BLaER1 treated with 17β-estradiol and CSF1 and Interleukin-3, amounts not matched to agents 10 nM and 100 nM (cell line): ENCODE measurements at regions not wholly inside any gene's neighbourhood (a gene's known extent, or its start where the extent isn't known, plus 50 kb on each side); places are given as distances from the start of the nearest gene placed in this dataset.
A peak's percentile ranks its signal among the peaks of the same experiment; 100 is the strongest.

Experiments used
- H3K27ac ChIP-seq, 11 experiments: shearing (Covaris generic); formaldehyde crosslinking; 2 replicates each; pipeline ENCODE4 v1.8.1; 2022
- H3K27me3 ChIP-seq, 11 experiments: shearing (Covaris generic); formaldehyde crosslinking; 2 replicates each; pipeline ENCODE4 v1.8.1; 2022
- H3K36me3 ChIP-seq, 11 experiments: shearing (Covaris generic); formaldehyde crosslinking; 2 replicates each; pipeline ENCODE4 v1.8.1; 2022
- H3K4me1 ChIP-seq, 10 experiments: shearing (Covaris generic); formaldehyde crosslinking; 2 replicates each; pipeline ENCODE4 v1.8.1; 2022
- H3K4me2 ChIP-seq, 11 experiments: shearing (Covaris generic); formaldehyde crosslinking; 2 replicates each; pipeline ENCODE4 v1.8.1; 2022
- H3K4me3 ChIP-seq, 10 experiments: shearing (Covaris generic); formaldehyde crosslinking; 2 replicates each; pipeline ENCODE4 v1.8.1; 2022
- H3K9ac ChIP-seq, 11 experiments: shearing (Covaris generic); formaldehyde crosslinking; 2 replicates each; pipeline ENCODE4 v1.8.1; 2022
- H3K9me3 ChIP-seq, 11 experiments: shearing (Covaris generic); formaldehyde crosslinking; replicated peaks in 1 of 11; 2 replicates each; pipeline ENCODE4 v1.8.1; 2022
- H4K20me1 ChIP-seq, 11 experiments: shearing (Covaris generic); formaldehyde crosslinking; 2 replicates each; pipeline ENCODE4 v1.8.1; 2022
- Cebpa-rat ChIP-seq, 11 experiments: shearing (Covaris generic); IDR thresholded peaks; 2 replicates each; pipeline ENCODE4 v1.8.1; 2022

DNA sequence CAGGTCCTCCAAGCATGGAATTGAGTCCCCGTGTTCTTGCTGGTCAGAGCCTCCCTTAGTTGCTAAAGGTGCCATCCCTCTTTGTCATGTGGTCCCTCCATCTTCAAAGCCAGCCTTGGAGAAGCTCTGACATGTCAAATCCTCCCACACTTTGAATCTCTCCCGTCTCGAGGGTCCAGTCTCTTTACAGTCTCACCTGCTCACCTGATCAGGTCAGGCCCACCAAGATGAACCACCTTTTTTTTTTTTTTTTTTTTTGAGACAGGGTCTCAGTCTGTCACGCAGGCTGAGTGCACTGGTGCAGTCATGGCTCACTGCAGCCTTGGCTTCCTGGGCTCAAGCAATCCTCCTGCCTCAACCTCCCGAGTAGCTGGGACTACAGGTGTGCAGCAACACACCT, 100.3 kb upstream of the PRR5 start:
- Histone ChIP-seq H3K4me3 (no peak overlapping the region), H3K4me2 (peak overlapping the region in 1 of 11 experiments; percentile 84; a peak in 2 of 22 replicates), H3K9ac (no peak overlapping the region), H3K27ac (no peak overlapping the region), H3K4me1 (peaks cover 60 to 100% (median 83%) of the 10 kb centered on the region in 10 experiments), H3K36me3 (no peaks in the 10 kb centered on the region), H3K9me3 (no peaks in the 10 kb centered on the region), H4K20me1 (peaks cover 0 to 13% (median 0%) of the 10 kb centered on the region in 11 experiments; a peak in 5 of 22 replicates), H3K27me3 (peaks cover 0 to 36% (median 0%) of the 10 kb centered on the region in 11 experiments; a peak in 6 of 22 replicates)
- no peak for TF ChIP-seq Cebpa-rat (IDR thresholded peaks at IDR 0.05)

DNA sequence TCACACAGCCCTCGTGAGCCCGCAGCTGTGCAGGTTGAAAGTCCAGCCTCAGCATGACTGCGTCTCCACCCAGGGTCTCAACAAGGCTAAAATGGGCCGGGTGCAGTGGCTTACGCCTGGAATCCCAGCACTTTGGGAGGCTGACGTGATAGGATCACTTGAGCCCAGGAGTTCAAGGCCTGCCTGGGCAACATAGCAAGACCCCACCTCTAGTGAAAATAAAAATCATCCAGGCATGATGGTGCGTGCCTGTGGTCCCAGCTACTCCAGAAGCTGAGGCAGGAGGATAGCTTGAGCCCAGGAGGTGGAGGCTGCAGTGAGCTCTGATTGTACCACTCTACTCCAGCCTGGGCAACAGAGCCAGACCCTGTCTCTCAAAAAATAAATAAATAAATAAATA, 100.8 kb upstream of the PRR5 start:
- TF ChIP-seq Cebpa-rat (IDR thresholded peaks at IDR 0.05): no peak
- no peaks in the 10 kb centered on the region for H3K9me3 ChIP-seq
- H3K4me2 ChIP-seq: peak overlapping the region; percentile 64 to 88 (median 77)
- peaks cover 0 to 13% (median 0%) of the 10 kb centered on the region in 11 experiments; a peak in 5 of 22 replicates for H4K20me1 ChIP-seq
- no peaks in the 10 kb centered on the region for H3K36me3 ChIP-seq
- peaks cover 65 to 100% (median 85%) of the 10 kb centered on the region in 10 experiments for H3K4me1 ChIP-seq
- peak overlapping the region in 2 of 11 experiments; percentile 2 to 20; a peak in 1 of 22 replicates for H3K9ac ChIP-seq
- H3K27me3 ChIP-seq: peaks cover 0 to 41% (median 0%) of the 10 kb centered on the region in 11 experiments; a peak in 6 of 22 replicates
- H3K27ac ChIP-seq: no peak overlapping the region
- no peak overlapping the region for H3K4me3 ChIP-seq

DNA sequence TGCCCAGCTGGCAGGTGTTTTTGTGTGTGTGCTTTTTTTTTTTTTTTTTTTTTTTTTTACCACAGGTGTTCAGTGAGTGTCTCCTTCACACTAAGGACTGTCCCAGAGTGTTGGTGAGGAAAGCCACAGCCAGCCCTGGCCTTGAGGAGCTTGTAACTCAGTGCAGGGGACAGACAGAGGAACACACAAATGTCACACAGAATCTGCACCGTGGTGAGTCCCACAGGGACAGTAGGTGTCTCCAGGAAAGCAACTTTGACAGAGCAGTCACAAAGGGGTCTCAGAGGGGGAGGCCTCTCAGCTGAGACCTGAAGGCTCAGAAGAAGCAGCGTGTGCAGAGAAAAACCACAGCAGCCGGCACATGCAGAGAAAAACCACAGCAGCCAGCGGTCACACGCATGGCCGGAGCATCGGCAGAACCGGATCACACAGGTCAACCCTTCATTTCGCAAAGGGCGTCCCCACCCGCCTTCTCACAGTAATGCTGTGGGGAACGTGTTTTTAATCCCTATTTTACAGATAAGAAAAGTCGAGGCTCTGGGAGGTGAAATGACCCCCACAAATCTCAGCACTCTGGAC, 101.7 kb upstream of the PRR5 start:
- Histone ChIP-seq H3K9me3 (no peaks in the 10 kb centered on the region), H3K4me1 (peaks cover 65 to 100% (median 85%) of the 10 kb centered on the region in 10 experiments), H3K27me3 (peaks cover 0 to 48% (median 0%) of the 10 kb centered on the region in 11 experiments; a peak in 6 of 22 replicates), H3K4me3 (no peak overlapping the region), H3K9ac (peak overlapping the region in 2 of 11 experiments; percentile 2 to 20; a peak in 1 of 22 replicates), H4K20me1 (peaks cover 0 to 13% (median 0%) of the 10 kb centered on the region in 11 experiments; a peak in 5 of 22 replicates), H3K27ac (no peak overlapping the region), H3K4me2 (peak overlapping the region; percentile 64 to 88 (median 77)), H3K36me3 (no peaks in the 10 kb centered on the region)
- TF ChIP-seq Cebpa-rat (IDR thresholded peaks at IDR 0.05): no peak

DNA sequence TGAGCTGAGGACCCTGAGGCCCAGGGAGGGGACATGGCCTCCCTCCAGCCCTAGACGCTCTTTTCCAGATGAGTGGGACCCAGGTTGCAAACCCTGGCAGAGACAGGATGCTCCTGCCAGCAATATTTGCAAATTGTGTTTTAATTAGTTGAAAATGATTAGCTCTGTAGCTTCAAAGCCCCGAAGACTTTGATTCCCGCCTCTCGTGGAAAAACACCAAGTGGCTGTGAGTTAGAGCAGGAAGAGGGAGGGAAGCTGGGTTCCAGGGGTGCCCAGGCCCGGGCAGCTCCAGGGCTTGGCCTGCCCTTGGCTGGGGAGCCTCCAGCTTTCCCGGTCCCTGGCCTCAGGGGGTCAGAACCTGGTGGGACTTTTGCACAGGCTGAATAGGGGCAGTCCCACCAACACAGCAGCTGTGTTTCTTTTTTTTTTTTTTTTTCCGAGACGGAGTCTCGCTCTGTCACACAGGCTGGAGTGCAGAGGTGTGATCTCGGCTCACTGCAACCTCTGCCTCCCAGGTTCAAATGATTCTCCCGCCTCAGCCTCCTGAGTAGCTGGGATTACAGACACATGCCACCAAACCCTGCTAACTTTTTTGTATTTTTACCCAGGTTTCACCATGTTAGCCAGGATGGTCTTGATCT, 101.6 kb upstream of the RTL6 start:
- Histone ChIP-seq H3K4me1 (peaks cover 67 to 100% (median 85%) of the 10 kb centered on the region in 10 experiments), H3K4me3 (no peak overlapping the region), H3K27ac (no peak overlapping the region), H3K9me3 (no peaks in the 10 kb centered on the region), H3K27me3 (peaks cover 0 to 48% (median 0%) of the 10 kb centered on the region in 11 experiments; a peak in 6 of 22 replicates), H3K36me3 (no peaks in the 10 kb centered on the region), H3K4me2 (peak overlapping the region; percentile 9 to 88 (median 77); a peak in 20 of 22 replicates), H3K9ac (no peak overlapping the region), H4K20me1 (peaks cover 0 to 13% (median 0%) of the 10 kb centered on the region in 11 experiments; a peak in 5 of 22 replicates)
- TF ChIP-seq Cebpa-rat (IDR thresholded peaks at IDR 0.05): no peak

DNA sequence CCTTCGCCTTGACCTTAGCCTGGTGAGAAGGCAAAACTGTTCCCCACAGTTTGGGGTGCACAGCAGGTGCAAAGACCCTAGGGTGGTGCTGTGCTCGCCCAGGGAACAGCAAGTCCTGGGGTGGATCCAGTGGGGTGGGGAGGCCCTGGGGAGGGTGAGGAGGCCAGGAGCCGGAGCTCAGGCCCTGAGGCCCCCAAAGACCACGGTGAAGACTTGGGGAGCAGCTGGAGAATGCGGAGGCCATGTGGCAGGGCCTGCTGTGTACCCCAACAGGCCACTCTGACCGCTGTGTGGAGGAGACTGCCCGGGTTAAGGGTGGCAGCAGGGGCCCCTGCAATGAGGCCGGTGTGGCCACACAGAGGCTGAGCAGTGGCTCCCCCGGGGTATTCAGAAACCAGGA, 101.1 kb upstream of the RTL6 start:
- Histone ChIP-seq H3K9ac (no peak overlapping the region), H4K20me1 (peaks cover 0 to 13% (median 0%) of the 10 kb centered on the region in 11 experiments; a peak in 5 of 22 replicates), H3K27ac (no peak overlapping the region), H3K9me3 (no peaks in the 10 kb centered on the region), H3K4me2 (peak overlapping the region; percentile 12 to 88 (median 77); a peak in 20 of 22 replicates), H3K36me3 (no peaks in the 10 kb centered on the region), H3K27me3 (peaks cover 0 to 48% (median 0%) of the 10 kb centered on the region in 11 experiments; a peak in 6 of 22 replicates), H3K4me3 (no peak overlapping the region), H3K4me1 (peaks cover 68 to 97% (median 82%) of the 10 kb centered on the region in 10 experiments)
- no peak for TF ChIP-seq Cebpa-rat (IDR thresholded peaks at IDR 0.05)

DNA sequence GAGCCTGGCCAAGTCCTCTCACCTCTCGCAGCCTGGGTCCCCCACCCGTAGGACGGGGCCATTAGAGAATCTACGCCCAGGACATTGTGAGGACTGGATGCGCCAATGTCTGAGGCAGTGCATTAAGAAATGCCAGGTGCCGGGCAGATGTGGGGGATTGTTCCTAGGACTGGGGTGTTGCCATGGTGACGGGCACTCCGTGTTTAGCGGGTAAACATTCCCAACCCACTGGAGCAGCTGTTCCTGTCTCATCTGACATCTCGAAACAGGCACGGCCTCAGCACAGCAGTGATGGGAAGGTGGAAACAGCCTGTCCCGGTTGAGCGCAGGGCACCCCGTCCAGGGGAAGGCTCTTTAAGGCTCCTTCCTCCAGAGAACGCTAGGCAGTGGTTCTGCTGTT, 99.6 kb upstream of the RTL6 start:
- TF ChIP-seq Cebpa-rat (IDR thresholded peaks at IDR 0.05): no peak
- Histone ChIP-seq H3K27me3 (peaks cover 0 to 48% (median 0%) of the 10 kb centered on the region in 11 experiments; a peak in 6 of 22 replicates), H3K4me2 (peak overlapping the region in 10 of 11 experiments; percentile 17 to 88 (median 76); a peak in 14 of 22 replicates), H3K9me3 (no peaks in the 10 kb centered on the region), H3K36me3 (no peaks in the 10 kb centered on the region), H4K20me1 (peaks cover 0 to 13% (median 0%) of the 10 kb centered on the region in 11 experiments; a peak in 5 of 22 replicates), H3K9ac (no peak overlapping the region), H3K4me1 (peaks cover 65 to 88% (median 77%) of the 10 kb centered on the region in 10 experiments), H3K27ac (no peak overlapping the region), H3K4me3 (no peak overlapping the region)

DNA sequence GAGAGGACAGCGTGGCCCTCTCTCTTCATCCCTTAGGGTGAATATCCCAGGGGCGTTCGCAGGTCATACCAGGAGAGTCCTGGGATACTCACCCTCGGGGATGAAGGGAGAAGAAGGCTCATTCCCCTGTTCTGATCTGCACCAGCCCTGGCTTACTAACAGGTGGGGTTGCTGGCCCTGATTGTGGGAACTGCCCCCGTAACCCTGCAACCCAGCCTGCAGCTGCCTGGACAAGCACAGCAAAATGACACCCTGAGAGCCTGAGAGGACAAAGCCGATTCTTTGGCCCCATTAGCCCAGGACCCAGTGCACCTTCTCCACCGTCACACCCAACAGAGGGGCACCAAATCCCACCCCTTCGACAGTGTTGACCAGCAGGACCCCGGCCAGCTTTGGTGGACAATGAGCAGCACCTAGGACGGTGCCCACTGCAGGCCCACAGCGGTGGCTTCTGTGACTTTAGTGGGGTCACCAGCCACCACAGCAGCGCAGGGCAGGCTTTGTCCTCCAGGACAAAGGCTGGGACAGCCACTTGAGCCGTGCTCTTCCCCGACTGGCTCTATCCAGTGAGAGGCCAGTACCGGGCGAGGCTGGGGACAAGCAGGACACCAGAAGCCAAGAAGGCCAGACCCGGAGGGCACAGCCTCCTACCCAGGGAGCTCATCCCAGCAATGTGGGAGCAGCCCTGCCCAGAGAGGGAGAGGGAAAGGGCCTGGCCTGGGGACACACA, 98.5 kb upstream of the RTL6 start:
- peaks cover 0 to 48% (median 0%) of the 10 kb centered on the region in 11 experiments; a peak in 6 of 22 replicates for H3K27me3 ChIP-seq
- TF ChIP-seq Cebpa-rat (IDR thresholded peaks at IDR 0.05): no peak
- peaks cover 0 to 13% (median 0%) of the 10 kb centered on the region in 11 experiments; a peak in 5 of 22 replicates for H4K20me1 ChIP-seq
- H3K9me3 ChIP-seq: no peaks in the 10 kb centered on the region
- H3K4me1 ChIP-seq: peaks cover 63 to 85% (median 77%) of the 10 kb centered on the region in 10 experiments
- peak overlapping the region; percentile 68 to 87 (median 76) for H3K4me2 ChIP-seq
- no peaks in the 10 kb centered on the region for H3K36me3 ChIP-seq
- H3K9ac ChIP-seq: peak overlapping the region in 1 of 11 experiments; percentile 3; a peak in 1 of 22 replicates
- no peak overlapping the region for H3K4me3 ChIP-seq
- H3K27ac ChIP-seq: no peak overlapping the region

DNA sequence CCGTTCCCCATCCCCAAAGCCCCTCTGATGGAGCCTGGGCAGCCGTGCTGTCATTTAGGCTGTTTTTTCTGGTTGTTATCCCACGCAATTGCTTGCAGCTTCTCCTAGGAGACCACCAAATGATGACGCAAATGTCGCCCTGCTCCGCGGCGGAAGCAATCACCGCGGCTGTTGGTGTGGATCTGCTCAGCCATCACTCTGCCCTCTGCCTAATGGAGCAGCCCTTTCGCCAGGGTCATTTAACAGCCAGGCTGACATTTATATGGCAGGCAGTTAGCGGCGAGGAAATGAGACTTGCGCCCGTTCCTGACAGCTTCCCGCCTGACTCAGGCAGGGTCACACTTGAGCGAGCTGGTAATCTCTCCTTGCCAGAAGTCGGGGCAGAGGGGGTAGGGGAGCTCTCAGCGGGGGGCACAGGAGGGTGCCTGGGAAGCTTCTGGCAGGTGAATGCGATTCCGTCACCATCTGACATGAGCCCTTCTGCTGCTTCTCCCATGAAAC, 97.9 kb upstream of the RTL6 start:
- H3K27me3 ChIP-seq: peaks cover 0 to 44% (median 0%) of the 10 kb centered on the region in 11 experiments; a peak in 6 of 22 replicates
- 0 out of 22 replicates have a peak, but pooled peaks of 1 of the 11 experiments have one; percentile 35 for TF ChIP-seq Cebpa-rat (IDR thresholded peaks at IDR 0.05)
- no peak overlapping the region for H3K4me3 ChIP-seq
- H3K4me1 ChIP-seq: peaks cover 59 to 78% (median 71%) of the 10 kb centered on the region in 10 experiments
- H3K4me2 ChIP-seq: peak overlapping the region; percentile 68 to 87 (median 76)
- peaks cover 0 to 13% (median 0%) of the 10 kb centered on the region in 11 experiments; a peak in 5 of 22 replicates for H4K20me1 ChIP-seq
- H3K9me3 ChIP-seq: no peaks in the 10 kb centered on the region
- H3K27ac ChIP-seq: no peak overlapping the region
- H3K36me3 ChIP-seq: no peaks in the 10 kb centered on the region
- peak overlapping the region in 3 of 11 experiments; percentile 3 to 41 (median 18); a peak in 1 of 22 replicates for H3K9ac ChIP-seq
